ENCODE measurements at regions not wholly inside any gene's neighbourhood (a gene's known extent, or its start where the extent isn't known, plus 50 kb on each side); places are given as distances from the start of the nearest gene placed in this dataset.

DNA sequence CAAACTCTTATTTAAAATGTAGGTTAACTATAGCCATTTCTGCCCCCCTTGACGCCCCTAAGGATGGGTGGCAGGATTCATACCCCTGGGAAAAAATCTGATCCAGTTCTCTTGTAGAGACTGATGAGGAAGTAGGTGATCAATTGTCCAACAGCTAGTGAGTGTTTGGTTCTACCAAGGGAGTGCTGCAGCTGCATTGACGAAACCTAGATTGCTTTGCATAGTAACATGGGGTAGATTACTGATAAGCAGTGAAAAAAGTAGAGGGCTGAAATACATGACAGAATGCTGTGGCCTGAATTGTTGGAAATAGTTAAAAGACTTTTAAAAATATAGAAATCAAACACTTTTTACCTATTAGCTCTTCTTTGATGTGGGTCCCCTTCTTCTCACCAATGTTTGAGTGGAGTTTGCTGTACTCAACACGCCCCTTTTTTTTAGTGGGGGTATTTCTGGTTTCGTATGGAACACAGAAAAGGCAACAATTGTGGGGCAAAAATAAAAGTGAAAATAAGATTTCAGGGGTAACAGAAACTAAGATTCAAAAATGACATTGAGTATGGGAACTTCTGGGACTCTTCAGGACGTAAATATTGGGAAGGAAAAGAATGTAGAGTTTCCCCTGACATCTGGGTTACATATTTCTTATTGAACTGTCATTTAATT lies 66.2 kb downstream of the MAIP1 start:
- H3K4me3 ChIP-seq, result no peak overlapping the region
- peaks cover 19% of the 10 kb centered on the region for H3K9me2 ChIP-seq (ENCODE audit: insufficient read depth)
- no peaks in the 10 kb centered on the region for H3K36me3 ChIP-seq (ENCODE audit: insufficient read depth)
- no peak overlapping the region for H3K27ac ChIP-seq (ENCODE audit: low read depth)
- H3K27me3 ChIP-seq (ENCODE audit: insufficient read depth), result no peaks in the 10 kb centered on the region
- H3F3A ChIP-seq (replicated peaks; ENCODE audit: low read depth), result no peaks in the 10 kb centered on the region
- H3K27me3 Mint-ChIP-seq (ENCODE audit: insufficient read depth, low read depth, poor library complexity), result no peaks in the 10 kb centered on the region
- H3K27ac Mint-ChIP-seq, result no peak overlapping the region
- no peaks in the 10 kb centered on the region for H3K4me1 ChIP-seq (ENCODE audit: insufficient read depth)
- H3K36me3 Mint-ChIP-seq (ENCODE audit: low read depth), result peaks cover 31% of the 10 kb centered on the region
- ATAC-seq (no peak), DNase-seq (ENCODE audit: low spot score) (no peak)
- H2AFZ ChIP-seq, result no peak overlapping the region
- H3K4me3 Mint-ChIP-seq, result no peak overlapping the region
- H4K20me1 ChIP-seq (replicated peaks; ENCODE audit: insufficient read depth), result no peaks in the 10 kb centered on the region
- TF ChIP-seq JUNB (IDR thresholded peaks at IDR 0.05; ENCODE audit: unreplicated experiment) (no peak), CREB1 (CRISPR knock-in tag; IDR thresholded peaks at IDR 0.05; ENCODE audit: low read depth) (no peak), EZH2 (IDR thresholded peaks at IDR 0.05; ENCODE audit: low read depth, unreplicated experiment) (no peak), POLR2AphosphoS5 (IDR thresholded peaks at IDR 0.05; ENCODE audit: low read depth) (no peak), STAT1 (IDR thresholded peaks at IDR 0.05; ENCODE audit: unreplicated experiment) (no peak), EZH2phosphoT487 (IDR thresholded peaks at IDR 0.05; ENCODE audit: unreplicated experiment) (no peak), NANOG (IDR thresholded peaks at IDR 0.05; ENCODE audit: borderline replicate concordance) (no peak), ZNF114 (CRISPR knock-in tag; IDR thresholded peaks at IDR 0.05) (no peak)
- TF ChIP-seq, protein P1, sequence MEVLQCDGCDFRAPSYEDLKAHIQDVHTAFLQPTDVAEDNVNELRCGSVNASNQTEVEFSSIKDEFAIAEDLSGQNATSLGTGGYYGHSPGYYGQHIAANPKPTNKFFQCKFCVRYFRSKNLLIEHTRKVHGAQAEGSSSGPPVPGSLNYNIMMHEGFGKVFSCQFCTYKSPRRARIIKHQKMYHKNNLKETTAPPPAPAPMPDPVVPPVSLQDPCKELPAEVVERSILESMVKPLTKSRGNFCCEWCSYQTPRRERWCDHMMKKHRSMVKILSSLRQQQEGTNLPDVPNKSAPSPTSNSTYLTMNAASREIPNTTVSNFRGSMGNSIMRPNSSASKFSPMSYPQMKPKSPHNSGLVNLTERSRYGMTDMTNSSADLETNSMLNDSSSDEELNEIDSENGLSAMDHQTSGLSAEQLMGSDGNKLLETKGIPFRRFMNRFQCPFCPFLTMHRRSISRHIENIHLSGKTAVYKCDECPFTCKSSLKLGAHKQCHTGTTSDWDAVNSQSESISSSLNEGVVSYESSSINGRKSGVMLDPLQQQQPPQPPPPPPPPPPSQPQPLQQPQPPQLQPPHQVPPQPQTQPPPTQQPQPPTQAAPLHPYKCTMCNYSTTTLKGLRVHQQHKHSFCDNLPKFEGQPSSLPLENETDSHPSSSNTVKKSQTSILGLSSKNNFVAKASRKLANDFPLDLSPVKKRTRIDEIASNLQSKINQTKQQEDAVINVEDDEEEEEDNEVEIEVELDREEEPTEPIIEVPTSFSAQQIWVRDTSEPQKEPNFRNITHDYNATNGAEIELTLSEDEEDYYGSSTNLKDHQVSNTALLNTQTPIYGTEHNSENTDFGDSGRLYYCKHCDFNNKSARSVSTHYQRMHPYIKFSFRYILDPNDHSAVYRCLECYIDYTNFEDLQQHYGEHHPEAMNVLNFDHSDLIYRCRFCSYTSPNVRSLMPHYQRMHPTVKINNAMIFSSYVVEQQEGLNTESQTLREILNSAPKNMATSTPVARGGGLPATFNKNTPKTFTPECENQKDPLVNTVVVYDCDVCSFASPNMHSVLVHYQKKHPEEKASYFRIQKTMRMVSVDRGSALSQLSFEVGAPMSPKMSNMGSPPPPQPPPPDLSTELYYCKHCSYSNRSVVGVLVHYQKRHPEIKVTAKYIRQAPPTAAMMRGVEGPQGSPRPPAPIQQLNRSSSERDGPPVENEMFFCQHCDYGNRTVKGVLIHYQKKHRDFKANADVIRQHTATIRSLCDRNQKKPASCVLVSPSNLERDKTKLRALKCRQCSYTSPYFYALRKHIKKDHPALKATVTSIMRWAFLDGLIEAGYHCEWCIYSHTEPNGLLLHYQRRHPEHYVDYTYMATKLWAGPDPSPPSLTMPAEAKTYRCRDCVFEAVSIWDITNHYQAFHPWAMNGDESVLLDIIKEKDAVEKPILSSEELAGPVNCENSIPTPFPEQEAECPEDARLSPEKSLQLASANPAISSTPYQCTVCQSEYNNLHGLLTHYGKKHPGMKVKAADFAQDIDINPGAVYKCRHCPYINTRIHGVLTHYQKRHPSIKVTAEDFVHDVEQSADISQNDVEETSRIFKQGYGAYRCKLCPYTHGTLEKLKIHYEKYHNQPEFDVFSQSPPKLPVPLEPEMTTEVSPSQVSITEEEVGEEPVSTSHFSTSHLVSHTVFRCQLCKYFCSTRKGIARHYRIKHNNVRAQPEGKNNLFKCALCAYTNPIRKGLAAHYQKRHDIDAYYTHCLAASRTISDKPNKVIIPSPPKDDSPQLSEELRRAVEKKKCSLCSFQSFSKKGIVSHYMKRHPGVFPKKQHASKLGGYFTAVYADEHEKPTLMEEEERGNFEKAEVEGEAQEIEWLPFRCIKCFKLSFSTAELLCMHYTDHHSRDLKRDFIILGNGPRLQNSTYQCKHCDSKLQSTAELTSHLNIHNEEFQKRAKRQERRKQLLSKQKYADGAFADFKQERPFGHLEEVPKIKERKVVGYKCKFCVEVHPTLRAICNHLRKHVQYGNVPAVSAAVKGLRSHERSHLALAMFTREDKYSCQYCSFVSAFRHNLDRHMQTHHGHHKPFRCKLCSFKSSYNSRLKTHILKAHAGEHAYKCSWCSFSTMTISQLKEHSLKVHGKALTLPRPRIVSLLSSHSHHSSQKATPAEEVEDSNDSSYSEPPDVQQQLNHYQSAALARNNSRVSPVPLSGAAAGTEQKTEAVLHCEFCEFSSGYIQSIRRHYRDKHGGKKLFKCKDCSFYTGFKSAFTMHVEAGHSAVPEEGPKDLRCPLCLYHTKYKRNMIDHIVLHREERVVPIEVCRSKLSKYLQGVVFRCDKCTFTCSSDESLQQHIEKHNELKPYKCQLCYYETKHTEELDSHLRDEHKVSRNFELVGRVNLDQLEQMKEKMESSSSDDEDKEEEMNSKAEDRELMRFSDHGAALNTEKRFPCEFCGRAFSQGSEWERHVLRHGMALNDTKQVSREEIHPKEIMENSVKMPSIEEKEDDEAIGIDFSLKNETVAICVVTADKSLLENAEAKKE (CRISPR knock-in tag; IDR thresholded peaks at IDR 0.05), result no peak
- TF ChIP-seq, protein P2, sequence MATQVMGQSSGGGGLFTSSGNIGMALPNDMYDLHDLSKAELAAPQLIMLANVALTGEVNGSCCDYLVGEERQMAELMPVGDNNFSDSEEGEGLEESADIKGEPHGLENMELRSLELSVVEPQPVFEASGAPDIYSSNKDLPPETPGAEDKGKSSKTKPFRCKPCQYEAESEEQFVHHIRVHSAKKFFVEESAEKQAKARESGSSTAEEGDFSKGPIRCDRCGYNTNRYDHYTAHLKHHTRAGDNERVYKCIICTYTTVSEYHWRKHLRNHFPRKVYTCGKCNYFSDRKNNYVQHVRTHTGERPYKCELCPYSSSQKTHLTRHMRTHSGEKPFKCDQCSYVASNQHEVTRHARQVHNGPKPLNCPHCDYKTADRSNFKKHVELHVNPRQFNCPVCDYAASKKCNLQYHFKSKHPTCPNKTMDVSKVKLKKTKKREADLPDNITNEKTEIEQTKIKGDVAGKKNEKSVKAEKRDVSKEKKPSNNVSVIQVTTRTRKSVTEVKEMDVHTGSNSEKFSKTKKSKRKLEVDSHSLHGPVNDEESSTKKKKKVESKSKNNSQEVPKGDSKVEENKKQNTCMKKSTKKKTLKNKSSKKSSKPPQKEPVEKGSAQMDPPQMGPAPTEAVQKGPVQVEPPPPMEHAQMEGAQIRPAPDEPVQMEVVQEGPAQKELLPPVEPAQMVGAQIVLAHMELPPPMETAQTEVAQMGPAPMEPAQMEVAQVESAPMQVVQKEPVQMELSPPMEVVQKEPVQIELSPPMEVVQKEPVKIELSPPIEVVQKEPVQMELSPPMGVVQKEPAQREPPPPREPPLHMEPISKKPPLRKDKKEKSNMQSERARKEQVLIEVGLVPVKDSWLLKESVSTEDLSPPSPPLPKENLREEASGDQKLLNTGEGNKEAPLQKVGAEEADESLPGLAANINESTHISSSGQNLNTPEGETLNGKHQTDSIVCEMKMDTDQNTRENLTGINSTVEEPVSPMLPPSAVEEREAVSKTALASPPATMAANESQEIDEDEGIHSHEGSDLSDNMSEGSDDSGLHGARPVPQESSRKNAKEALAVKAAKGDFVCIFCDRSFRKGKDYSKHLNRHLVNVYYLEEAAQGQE (IDR thresholded peaks at IDR 0.05; ENCODE audit: unreplicated experiment), result no peak
- TF ChIP-seq, protein P3, sequence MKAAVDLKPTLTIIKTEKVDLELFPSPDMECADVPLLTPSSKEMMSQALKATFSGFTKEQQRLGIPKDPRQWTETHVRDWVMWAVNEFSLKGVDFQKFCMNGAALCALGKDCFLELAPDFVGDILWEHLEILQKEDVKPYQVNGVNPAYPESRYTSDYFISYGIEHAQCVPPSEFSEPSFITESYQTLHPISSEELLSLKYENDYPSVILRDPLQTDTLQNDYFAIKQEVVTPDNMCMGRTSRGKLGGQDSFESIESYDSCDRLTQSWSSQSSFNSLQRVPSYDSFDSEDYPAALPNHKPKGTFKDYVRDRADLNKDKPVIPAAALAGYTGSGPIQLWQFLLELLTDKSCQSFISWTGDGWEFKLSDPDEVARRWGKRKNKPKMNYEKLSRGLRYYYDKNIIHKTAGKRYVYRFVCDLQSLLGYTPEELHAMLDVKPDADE (IDR thresholded peaks at IDR 0.05), result no peak
- H3K9me3 Mint-ChIP-seq, result peaks cover 24% of the 10 kb centered on the region
- no peaks in the 10 kb centered on the region for H3K79me2 ChIP-seq (replicated peaks; ENCODE audit: insufficient read depth)
- peaks cover 10% of the 10 kb centered on the region for H3K4me1 Mint-ChIP-seq
- H3K4me2 ChIP-seq, result no peak overlapping the region

All from GM23338 (cell line).